LNCAP (cell line): ENCODE measurements at regions not wholly inside any gene's neighbourhood (a gene's known extent, or its start where the extent isn't known, plus 50 kb on each side); places are given as distances from the start of the nearest gene placed in this dataset.

Experiments
- TF ChIP-seq, protein P1 (sequence below): fragments of 450-650 bp; IDR thresholded peaks from 2 replicates; pipeline ENCODE4 v1.5.1; 2017; ENCODE audit warnings: mild to moderate bottlenecking

DNA sequence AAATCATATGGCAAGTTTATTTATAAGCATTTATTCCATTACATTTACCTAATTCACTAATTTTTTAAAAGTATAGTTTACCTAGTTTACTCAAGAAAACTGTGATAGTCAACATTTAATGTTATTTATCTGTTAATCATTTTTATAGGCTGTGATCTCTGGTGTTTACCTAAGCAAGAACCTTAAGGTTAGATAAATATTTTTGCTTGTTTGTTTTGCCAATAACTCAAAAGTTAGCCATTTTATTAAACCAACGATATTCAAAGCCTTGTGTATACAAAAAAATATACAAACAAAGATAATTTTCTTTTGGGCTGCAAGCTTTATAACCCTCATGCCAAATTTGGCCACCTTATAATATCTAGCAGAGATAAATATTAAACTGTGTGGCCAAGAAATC, 157.3 kb downstream of the SLCO1B3 start:
- TF ChIP-seq, protein P1, sequence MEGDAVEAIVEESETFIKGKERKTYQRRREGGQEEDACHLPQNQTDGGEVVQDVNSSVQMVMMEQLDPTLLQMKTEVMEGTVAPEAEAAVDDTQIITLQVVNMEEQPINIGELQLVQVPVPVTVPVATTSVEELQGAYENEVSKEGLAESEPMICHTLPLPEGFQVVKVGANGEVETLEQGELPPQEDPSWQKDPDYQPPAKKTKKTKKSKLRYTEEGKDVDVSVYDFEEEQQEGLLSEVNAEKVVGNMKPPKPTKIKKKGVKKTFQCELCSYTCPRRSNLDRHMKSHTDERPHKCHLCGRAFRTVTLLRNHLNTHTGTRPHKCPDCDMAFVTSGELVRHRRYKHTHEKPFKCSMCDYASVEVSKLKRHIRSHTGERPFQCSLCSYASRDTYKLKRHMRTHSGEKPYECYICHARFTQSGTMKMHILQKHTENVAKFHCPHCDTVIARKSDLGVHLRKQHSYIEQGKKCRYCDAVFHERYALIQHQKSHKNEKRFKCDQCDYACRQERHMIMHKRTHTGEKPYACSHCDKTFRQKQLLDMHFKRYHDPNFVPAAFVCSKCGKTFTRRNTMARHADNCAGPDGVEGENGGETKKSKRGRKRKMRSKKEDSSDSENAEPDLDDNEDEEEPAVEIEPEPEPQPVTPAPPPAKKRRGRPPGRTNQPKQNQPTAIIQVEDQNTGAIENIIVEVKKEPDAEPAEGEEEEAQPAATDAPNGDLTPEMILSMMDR: no peak

DNA sequence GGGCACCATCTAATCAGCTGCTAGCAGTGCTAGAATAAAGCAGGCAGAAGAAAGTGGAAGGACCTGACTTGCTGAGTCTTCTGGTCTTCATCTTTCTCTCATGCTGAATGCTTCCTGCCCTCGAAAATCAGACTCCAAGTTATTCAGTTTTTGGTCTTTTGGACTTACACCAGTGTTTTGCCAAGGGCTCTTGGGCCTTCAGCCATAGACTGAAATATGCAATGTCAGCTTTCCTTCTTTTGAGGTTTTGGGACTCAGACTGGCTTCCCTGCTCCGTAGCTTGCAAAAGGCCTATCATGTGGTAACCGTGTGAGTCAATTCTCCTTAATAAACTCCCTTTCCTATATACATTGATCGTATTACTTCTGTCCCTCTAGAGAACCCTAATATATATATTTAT, 159.3 kb downstream of the SLCO1B3 start:
- TF ChIP-seq, protein P1: no peak

DNA sequence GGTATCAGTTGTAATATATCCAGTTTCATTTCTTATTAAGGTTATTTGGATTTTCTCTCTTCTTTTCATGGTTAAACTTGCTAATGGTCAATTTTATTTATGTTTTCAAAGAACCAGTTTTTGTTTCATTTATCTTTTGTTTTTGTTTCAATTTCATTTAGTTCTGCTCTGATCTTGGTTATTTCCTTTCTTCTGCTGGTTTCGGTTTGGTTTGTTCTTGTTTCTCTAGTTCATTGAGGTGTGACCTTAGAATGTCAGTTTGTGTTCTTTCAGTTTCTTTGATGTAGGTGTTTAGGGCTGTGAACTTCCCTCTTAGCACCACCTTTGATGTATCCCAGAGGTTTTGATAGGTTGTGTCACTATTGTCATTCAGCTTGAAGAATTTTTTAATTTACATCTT, 145.6 kb upstream of the SLCO1B1 start:
- TF ChIP-seq, protein P1: no peak

DNA sequence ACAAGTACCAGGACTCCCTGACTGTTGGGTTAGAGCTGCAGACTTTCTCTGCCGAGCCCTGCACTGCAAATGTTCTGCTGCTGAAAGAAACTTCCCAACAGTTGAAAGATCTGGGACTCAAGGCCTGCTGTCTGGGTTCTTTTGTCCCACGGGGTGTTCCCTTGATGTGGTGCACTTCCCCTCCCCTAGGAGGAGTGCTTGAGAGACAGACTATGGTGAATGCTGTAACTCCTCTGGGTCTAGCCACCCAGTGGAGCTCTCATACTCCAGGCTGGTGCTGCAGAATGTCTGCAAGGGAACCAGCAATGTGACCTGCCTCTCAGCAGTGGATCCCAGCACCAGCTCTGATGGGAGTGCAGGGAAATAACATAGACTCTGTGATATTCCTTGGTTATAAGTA, 129.2 kb upstream of the SLCO1B1 start:
- TF ChIP-seq, protein P1: no peak

DNA sequence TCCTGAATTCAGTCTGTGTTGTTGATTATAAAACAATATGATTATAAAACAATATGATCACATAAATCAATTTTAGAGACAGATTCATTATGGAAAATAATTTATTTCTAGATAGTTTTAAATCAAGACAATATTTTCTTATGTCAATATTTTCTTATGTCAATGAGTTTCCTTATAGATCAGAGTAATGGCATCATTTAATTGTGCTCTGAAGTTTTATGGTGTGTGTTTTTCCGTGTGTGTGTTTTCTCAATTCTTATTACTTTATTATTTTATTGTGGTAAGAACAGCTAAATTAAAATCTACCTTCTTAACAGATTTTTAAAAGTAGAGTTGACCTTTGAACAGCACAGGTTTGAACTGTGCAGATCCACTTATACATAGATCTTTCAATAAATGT, 105.3 kb upstream of the SLCO1B1 start:
- TF ChIP-seq, protein P1: no peak

DNA sequence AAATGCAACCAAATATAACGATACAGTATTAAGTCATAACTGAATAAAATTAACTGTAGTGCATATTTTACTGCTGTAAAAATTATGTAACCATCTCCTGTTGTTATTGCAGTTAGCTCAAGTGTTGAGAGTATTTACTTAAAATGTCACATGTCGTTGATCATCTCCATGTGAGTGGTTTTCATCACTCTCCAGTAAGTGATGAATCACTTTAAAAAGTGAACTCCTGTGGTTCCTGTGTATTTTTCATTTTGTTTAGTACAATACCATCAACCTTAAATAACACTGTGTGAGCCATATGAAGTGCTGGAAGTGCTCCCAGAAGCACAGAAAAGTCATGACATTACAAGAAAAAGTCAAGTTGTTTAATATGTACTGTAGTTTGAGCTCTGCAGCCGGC, 104.7 kb upstream of the SLCO1B1 start:
- TF ChIP-seq, protein P1: no peak

DNA sequence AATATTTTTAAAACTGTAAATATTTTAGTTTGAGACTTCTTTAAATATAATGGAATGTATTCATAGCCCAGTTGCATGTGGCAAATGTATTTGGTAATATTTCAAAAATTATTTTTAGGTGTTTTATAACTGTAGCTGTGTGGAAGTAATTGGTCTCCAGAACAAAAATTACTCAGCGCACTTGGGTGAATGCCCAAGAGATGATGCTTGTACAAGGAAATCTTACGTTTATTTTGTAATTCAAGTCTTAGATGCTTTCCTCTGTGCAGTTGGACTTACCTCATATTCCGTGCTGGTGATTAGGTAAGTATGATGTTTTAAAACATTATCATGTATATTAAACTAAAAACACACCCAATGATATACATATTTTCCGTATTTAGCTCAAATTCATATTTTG, 76.7 kb upstream of the SLCO1B1 start:
- TF ChIP-seq, protein P1: no peak

DNA sequence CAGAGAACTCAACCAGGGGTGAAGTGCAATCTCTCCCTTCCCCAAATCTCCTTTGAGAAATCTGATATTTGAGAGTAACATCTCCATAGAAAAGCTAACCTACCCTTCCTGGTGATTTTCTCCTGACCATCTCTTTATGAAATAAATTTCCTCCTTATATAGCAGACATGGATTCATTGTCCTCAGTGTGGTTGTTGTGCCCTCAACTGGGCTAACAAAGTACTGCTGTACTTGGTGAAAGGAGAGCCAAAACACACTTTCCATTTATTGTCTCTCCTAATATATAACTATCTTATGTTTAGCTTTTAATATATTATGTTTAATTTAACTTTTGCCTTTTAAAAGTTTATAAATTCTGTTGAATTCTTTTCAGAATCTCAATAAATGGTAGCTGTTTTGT, 65.1 kb upstream of the SLCO1B1 start:
- TF ChIP-seq, protein P1: peak; percentile 76
